H1 (cell line): ENCODE measurements at regions not wholly inside any gene's neighbourhood (a gene's known extent, or its start where the extent isn't known, plus 50 kb on each side); places are given as distances from the start of the nearest gene placed in this dataset.

Experiments
- CTCF ChIA-PET: fragments of 300-600 bp; sonication (Branson Sonifier 250); formaldehyde crosslinking; loops from one replicate; lab custom pipeline; 2021; ENCODE audit not compliant: partially characterized antibody; lab: Charles Lee
- POLR2A ChIA-PET: fragments of 300-600 bp; sonication (Branson Sonifier 250); formaldehyde crosslinking; loops from one replicate; lab custom pipeline; 2021; ENCODE audit warnings: inconsistent platforms; ENCODE audit not compliant: partially characterized antibody; lab: Charles Lee
- DNase-seq, 2 experiments: peaks; one replicate each; pipeline versions ENCODE4 v3.0.0 to v3.0.0-alpha.2; 2010 to 2022; ENCODE audit warnings: low spot score in 2 of 2, low read depth in 1 of 2, mixed read lengths in 1 of 2
- FAIRE-seq: peaks from 2 replicates; lab custom pipeline; 2011; peaks lifted over from hg19 to GRCh38; lab: Jason Lieb, UNC
- H2AFZ ChIP-seq: 2 replicates; pipeline ENCODE4 v1.8.1; 2012; ENCODE audit warnings: low read length, inconsistent platforms
- H2AK5ac ChIP-seq: 2 replicates; pipeline ENCODE4 v1.6.1; 2013; ENCODE audit warnings: low read depth, low read length
- H2BK120ac ChIP-seq: replicated peaks from 2 replicates; pipeline ENCODE3; 2013; ENCODE audit warnings: low read depth, low read length, inconsistent platforms
- H2BK12ac ChIP-seq: 2 replicates; pipeline ENCODE4 v1.6.1; 2013; ENCODE audit warnings: low read depth, low read length
- H2BK15ac ChIP-seq: 2 replicates; pipeline ENCODE4 v1.6.1; 2013; ENCODE audit warnings: low read length
- H2BK20ac ChIP-seq: 2 replicates; pipeline ENCODE4 v1.6.1; 2013; ENCODE audit warnings: low read length
- H2BK5ac ChIP-seq: 2 replicates; pipeline ENCODE4 v1.6.1; 2013; ENCODE audit warnings: low read depth, low read length
- H3K14ac ChIP-seq: 2 replicates; pipeline ENCODE4 v1.6.1; 2013; ENCODE audit warnings: inconsistent platforms; ENCODE audit not compliant: insufficient read length
- H3K18ac ChIP-seq: 2 replicates; pipeline ENCODE4 v1.6.1; 2013; ENCODE audit warnings: low read length; ENCODE audit errors: extremely low read depth
- H3K23ac ChIP-seq: 2 replicates; pipeline ENCODE4 v1.6.1; 2013; ENCODE audit warnings: inconsistent platforms; ENCODE audit not compliant: insufficient read length
- H3K23me2 ChIP-seq: 2 replicates; pipeline ENCODE4 v1.6.1; 2013; ENCODE audit warnings: low read depth, low read length
- H3K27ac ChIP-seq: 2 replicates; pipeline ENCODE4 v1.6.1; 2011; ENCODE audit warnings: low read depth, low read length, inconsistent platforms
- H3K27me3 ChIP-seq, 4 experiments: replicated peaks in 1 of 4; 1 replicate in 1 of 4; 2 replicates in 3 of 4; pipeline versions ENCODE4 v1.6.1 to v1.8.1; 2011 to 2013; ENCODE audit warnings: low read length in 3 of 4, mild to moderate bottlenecking in 3 of 4, inconsistent platforms in 2 of 4, mixed read lengths in 2 of 4, moderate library complexity in 1 of 4; ENCODE audit not compliant: control insufficient read depth in 3 of 4, insufficient read depth in 3 of 4; ENCODE audit errors: extremely low read depth in 1 of 4
- H3K36me3 ChIP-seq, 4 experiments: 2 replicates each; pipeline versions ENCODE4 v1.6.1 to v1.8.1; 2011 to 2013; ENCODE audit warnings: mild to moderate bottlenecking in 4 of 4, low read length in 3 of 4, moderate library complexity in 2 of 4, control low read depth in 1 of 4, inconsistent platforms in 1 of 4; ENCODE audit not compliant: insufficient read depth in 4 of 4, control insufficient read depth in 2 of 4
- H3K4ac ChIP-seq: replicated peaks from 2 replicates; pipeline ENCODE3; 2013; ENCODE audit warnings: low read length, low read depth, mixed read lengths, inconsistent platforms; ENCODE audit not compliant: insufficient read length
- H3K4me1 ChIP-seq, 4 experiments: replicated peaks in 1 of 4; 1 replicate in 1 of 4; 2 replicates in 3 of 4; pipeline versions ENCODE4 v1.6.1 to v1.8.1; 2011 to 2013; ENCODE audit warnings: low read length in 3 of 4, inconsistent platforms in 2 of 4, mixed read lengths in 1 of 4; ENCODE audit not compliant: insufficient read depth in 4 of 4, control insufficient read depth in 3 of 4
- H3K4me2 ChIP-seq, 2 experiments: 2 replicates each; pipeline versions ENCODE4 v1.6.1 to v1.8.1; 2011 to 2013; ENCODE audit warnings: low read depth in 2 of 2, low read length in 2 of 2, control low read depth in 1 of 2, inconsistent platforms in 1 of 2, mild to moderate bottlenecking in 1 of 2; ENCODE audit not compliant: insufficient read depth in 1 of 2
- H3K4me3 ChIP-seq, 4 experiments: fragments of 200-600, 300-600 bp in 1 of 4; sonication (generic), shearing (Covaris generic), sonication (Bioruptor Twin) in 1 of 4; 2 replicates each; pipeline versions ENCODE4 v1.5.1 to v1.8.1; 2011 to 2016; ENCODE audit warnings: low read length in 4 of 4, low read depth in 3 of 4, control low read depth in 2 of 4, inconsistent platforms in 2 of 4, mild to moderate bottlenecking in 2 of 4, mixed read lengths in 1 of 4, moderate library complexity in 1 of 4; ENCODE audit not compliant: insufficient read depth in 2 of 4; ENCODE audit errors: extremely low read depth in 1 of 4
- H3K56ac ChIP-seq: replicated peaks from 2 replicates; pipeline ENCODE3; 2013; ENCODE audit warnings: low read depth, mild to moderate bottlenecking, mixed read lengths, low read length, inconsistent platforms; ENCODE audit not compliant: insufficient read length
- H3K79me1 ChIP-seq: 2 replicates; pipeline ENCODE4 v1.6.1; 2013; ENCODE audit warnings: low read depth, low read length, control low read depth
- H3K79me2 ChIP-seq, 2 experiments: 2 replicates each; pipeline versions ENCODE4 v1.6.1 to v1.8.1; 2012 to 2013; ENCODE audit warnings: low read length in 2 of 2, mild to moderate bottlenecking in 2 of 2, inconsistent platforms in 1 of 2; ENCODE audit not compliant: insufficient read depth in 2 of 2, control insufficient read depth in 1 of 2
- H3K9ac ChIP-seq, 4 experiments: replicated peaks in 1 of 4; 1 replicate in 1 of 4; 2 replicates in 3 of 4; pipeline versions ENCODE4 v1.6.1 to v1.8.1; 2011 to 2013; ENCODE audit warnings: low read depth in 3 of 4, low read length in 3 of 4, control low read depth in 2 of 4, mild to moderate bottlenecking in 2 of 4, moderate library complexity in 2 of 4, inconsistent platforms in 1 of 4; ENCODE audit errors: extremely low read depth in 1 of 4
- H3K9me3 ChIP-seq, 2 experiments: 2 replicates each; pipeline versions ENCODE4 v1.6.1 to v1.8.1; 2012 to 2013; ENCODE audit warnings: mild to moderate bottlenecking in 2 of 2, moderate library complexity in 2 of 2, control low read depth in 1 of 2, inconsistent platforms in 1 of 2, low read depth in 1 of 2, low read length in 1 of 2, mixed read lengths in 1 of 2; ENCODE audit not compliant: insufficient read depth in 2 of 2
- H4K20me1 ChIP-seq, 2 experiments: replicated peaks in 1 of 2; 2 replicates each; pipeline versions ENCODE3 to v1.8.1; 2011 to 2013; ENCODE audit warnings: inconsistent platforms in 2 of 2, low read length in 2 of 2, mild to moderate bottlenecking in 1 of 2; ENCODE audit not compliant: insufficient read depth in 2 of 2, control insufficient read depth in 1 of 2
- H4K5ac ChIP-seq: 2 replicates; pipeline ENCODE4 v1.6.1; 2013; ENCODE audit warnings: low read length, low read depth, mixed read lengths, inconsistent platforms; ENCODE audit not compliant: insufficient read length
- H4K8ac ChIP-seq: 2 replicates; pipeline ENCODE4 v1.8.0; 2013; ENCODE audit warnings: mild to moderate bottlenecking, moderate library complexity, low read length, inconsistent platforms; ENCODE audit not compliant: insufficient read depth; ENCODE audit errors: extremely low read depth
- H4K91ac ChIP-seq: replicated peaks from 2 replicates; pipeline ENCODE3; 2013; ENCODE audit warnings: low read length, mixed read lengths, inconsistent platforms; ENCODE audit not compliant: insufficient read length
- CREB1 ChIP-seq: IDR thresholded peaks from 2 replicates; pipeline ENCODE4 v1.6.1; 2012; ENCODE audit warnings: inconsistent platforms
- TEAD4 ChIP-seq: IDR thresholded peaks from 2 replicates; pipeline ENCODE4 v1.6.1; 2012; ENCODE audit warnings: low read depth, low read length, inconsistent platforms, mixed read lengths
- WGBS, 2 experiments: shearing (Covaris generic) in 1 of 2; methylation state at CpG; one replicate each; pipeline versions ENCODE4 v1.1.6 to v1.1.7; 2013 to 2015; ENCODE audit warnings: low lambda C conversion rate in 2 of 2, mixed read lengths in 2 of 2, inconsistent platforms in 1 of 2, low coverage in 1 of 2, missing lambda C conversion rate in 1 of 2; ENCODE audit not compliant: insufficient replicate concordance in 2 of 2, insufficient coverage in 1 of 2, insufficient read length in 1 of 2; ENCODE audit errors: extremely low coverage in 1 of 2, missing lambda C conversion rate in 1 of 2; 5-methylcytosine and 5-hydroxymethylcytosine counted together

DNA sequence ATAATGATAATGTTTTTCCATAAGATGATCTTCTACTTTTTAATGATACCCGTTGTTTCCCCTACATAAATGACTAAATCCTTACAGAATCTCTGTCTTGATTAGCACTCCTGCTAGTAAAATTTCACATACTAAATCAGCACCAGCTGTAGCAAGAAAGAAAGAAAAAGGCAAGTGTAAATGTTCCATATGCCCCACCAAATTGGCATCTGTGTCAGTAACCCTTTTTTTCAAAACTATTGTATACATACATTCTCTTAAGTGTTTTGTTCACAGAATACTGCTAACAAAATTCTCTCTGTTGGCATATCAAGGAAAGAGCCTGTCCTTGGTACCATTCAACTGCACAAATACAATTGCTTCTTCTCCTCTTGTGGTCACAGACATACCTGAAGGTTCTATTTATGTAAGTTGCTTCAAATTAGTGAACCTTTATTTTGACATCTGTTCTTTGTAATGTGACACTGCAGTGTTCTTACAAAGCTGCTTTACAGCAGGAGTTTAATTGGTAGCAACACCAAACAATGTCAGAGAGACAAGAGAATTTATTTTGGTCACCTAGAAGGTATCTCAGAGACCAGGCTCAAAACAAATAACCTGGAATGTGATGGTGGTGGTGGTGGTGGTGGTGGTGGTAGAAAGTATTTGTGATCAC lies 641.9 kb downstream of the ZEB2 start:
- TF ChIP-seq TEAD4 (0 out of 2 replicates have a peak, but pooled peaks have one; percentile 4), CREB1 (no peak)
- Histone ChIP-seq H3K4ac (no peak overlapping the region), H3K4me3 (no peak overlapping the region), H3K27me3 (no peaks in the 10 kb centered on the region), H2BK5ac (no peak overlapping the region), H3K14ac (no peak overlapping the region), H3K27ac (no peak overlapping the region), H4K20me1 (no peaks in the 10 kb centered on the region), H2BK120ac (no peak overlapping the region), H2BK20ac (no peak overlapping the region), H3K9me3 (peaks cover 0 to 9% of the 10 kb centered on the region in 2 experiments; a peak in 2 of 4 replicates), H3K4me2 (no peak overlapping the region), H3K18ac (no peak overlapping the region), H3K23me2 (no peaks in the 10 kb centered on the region), H2BK12ac (no peak overlapping the region), H3K9ac (no peak overlapping the region), H3K4me1 (peaks cover 3 to 9% (median 4%) of the 10 kb centered on the region in 4 experiments; a peak in 6 of 7 replicates), H2AK5ac (no peak overlapping the region), H4K5ac (no peak overlapping the region), H2AFZ (no peak overlapping the region), H3K23ac (no peak overlapping the region), H3K79me1 (no peaks in the 10 kb centered on the region), H3K36me3 (no peaks in the 10 kb centered on the region), H3K79me2 (no peaks in the 10 kb centered on the region), H3K56ac (no peak overlapping the region), H2BK15ac (no peak overlapping the region), H4K8ac (no peak overlapping the region), H4K91ac (no peak overlapping the region)
- CTCF ChIA-PET: interaction anchor here (0.7 to 1.4 kb wide), 2 partner anchors 13 to 69 kb away, joined by 3 to 5 read pairs; no protein-coding TSS in a partner anchor
- no peak for DNase-seq
- 83% methylated on average over 1 of the region's 1 CpG; no CpG with 5 or more reads in 1 of the 2 experiments for WGBS, 2 experiments
- FAIRE-seq: no peak
- POLR2A ChIA-PET: interaction anchor here (0.6 kb wide), 1 partner anchor 9 kb away, joined by 3 read pairs; no protein-coding TSS in a partner anchor
